GM19455 (cell line): ENCODE measurements at regions not wholly inside any gene's neighbourhood (a gene's known extent, or its start where the extent isn't known, plus 50 kb on each side); places are given as distances from the start of the nearest gene placed in this dataset.

Experiments used
- ATAC-seq: cut with Tn5 transposase; IDR thresholded peaks from one replicate; pipeline ENCODE4 v1.9.1; 2021; ENCODE audit not compliant: unreplicated experiment

- no peak for ATAC-seq
Observed at GRCh38 chr18:73746101-73746500, 401.5 kb downstream of the FBXO15 start.

GRCh38 chr18:73742957-73743356 lies 404.7 kb downstream of the FBXO15 start:
- ATAC-seq = no peak

- ATAC-seq = no peak
Observed at GRCh38 chr18:73741946-73742345, 405.7 kb downstream of the FBXO15 start.

GRCh38 chr18:73739098-73739497 lies 408.5 kb downstream of the FBXO15 start:
- no peak for ATAC-seq

DNA sequence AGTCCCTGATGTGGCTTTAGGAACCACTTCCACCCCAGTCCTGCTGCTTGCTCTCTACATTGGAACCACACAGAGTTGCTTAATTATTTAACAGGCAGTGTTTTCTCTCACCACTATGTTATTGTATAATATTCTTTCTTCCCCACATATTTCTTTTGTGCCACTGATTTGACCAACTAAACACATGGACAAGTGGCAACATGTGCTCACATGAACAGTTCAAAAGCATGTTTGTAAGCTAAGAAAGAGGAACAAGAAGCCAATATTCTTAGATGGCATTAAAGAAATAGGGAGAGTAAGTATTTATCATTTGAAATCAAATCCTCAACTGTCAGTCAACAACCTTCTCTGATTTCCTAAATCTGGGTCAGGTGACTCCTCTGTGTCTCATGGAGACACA lies 409.6 kb downstream of the FBXO15 start:
- ATAC-seq = no peak

- no peak for ATAC-seq
Observed at GRCh38 chr18:73735836-73736235, 411.8 kb downstream of the FBXO15 start.

- ATAC-seq = no peak
Observed at GRCh38 chr18:73733806-73734314, 413.8 kb downstream of the FBXO15 start.

GRCh38 chr18:73733376-73733775 lies 414.3 kb downstream of the FBXO15 start:
- ATAC-seq = no peak

GRCh38 chr18:73728657-73729056 lies 419.0 kb downstream of the FBXO15 start:
- no peak for ATAC-seq

- no peak for ATAC-seq
Observed at GRCh38 chr18:73724958-73725357, 422.7 kb downstream of the FBXO15 start.

DNA sequence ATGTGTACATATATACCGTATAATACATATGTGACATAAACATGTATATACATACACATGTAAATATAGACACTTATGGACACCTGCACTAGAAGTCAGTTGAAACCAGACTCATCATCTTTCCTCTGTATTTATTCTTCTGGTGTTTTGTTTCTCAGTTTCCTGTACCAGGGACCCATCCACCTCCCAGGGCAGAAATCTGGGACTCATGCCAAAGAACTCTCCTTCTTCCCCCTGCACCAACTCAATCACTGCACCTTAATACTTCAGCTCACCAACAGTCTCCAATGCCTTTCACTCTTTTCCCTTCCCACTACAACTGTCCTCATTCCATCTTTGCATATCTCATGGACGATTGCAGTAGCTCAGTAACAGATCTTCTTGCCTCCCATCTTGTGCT lies 428.0 kb downstream of the FBXO15 start:
- no peak for ATAC-seq

- ATAC-seq = no peak
Observed at GRCh38 chr18:73717570-73717969, 430.1 kb downstream of the FBXO15 start.

DNA sequence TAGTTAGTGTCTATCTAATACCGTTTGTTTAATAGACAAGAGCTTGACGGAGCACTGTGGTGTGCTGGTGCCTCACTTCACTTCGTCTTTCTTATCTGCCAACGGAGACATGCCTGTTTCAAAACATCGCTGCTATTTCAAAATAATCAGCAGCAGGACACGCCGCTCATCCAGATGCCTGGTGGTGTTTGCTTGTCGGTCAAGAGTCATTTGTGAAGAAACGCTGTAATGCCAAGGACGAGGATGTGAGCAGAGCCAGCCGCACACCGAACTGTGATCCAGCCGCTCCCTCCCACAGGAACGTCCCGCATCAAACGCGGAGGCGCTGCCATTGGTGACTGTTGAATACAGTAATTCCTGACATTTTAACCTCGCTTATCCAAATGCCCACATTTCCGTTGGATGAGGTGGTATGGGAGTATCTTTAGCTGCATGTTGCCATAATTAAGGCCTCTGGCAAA lies 432.4 kb downstream of the FBXO15 start:
- ATAC-seq = no peak

DNA sequence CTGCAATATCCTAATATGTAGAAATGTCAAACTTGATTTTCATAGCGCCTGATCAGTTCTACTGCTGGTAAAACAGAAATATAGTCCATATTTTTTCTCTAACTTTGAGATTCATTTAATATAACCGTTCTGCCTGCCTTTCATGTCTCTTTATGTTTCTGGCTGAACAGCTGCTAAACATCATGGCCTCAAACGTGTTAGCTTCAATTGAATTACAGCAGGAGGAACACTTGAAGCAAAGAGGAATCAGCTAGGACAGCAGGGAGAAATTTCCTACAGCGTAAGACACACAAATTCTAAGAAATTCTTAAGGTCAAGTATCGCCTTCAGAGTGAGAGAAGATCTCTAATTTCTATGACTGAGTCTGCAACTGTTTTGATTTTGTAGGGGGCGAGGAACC lies 433.2 kb downstream of the FBXO15 start:
- no peak for ATAC-seq

DNA sequence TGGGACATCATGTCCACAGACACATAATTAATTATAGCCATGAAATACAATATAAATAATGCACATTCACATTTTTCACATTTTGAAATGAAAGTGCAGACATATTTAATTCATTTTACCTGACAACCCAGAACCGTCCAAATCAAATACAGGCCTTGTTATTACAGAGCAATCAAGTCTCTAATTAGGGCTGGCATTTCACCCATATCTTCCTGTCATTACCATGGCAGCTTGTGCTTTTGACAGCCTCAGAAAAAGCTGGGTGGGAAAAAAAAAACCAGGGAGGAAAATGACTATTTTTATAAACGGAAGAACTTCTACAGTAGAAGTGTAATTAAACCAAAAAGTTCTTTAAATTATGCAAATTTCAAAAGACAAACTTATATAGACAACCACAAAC lies 436.4 kb downstream of the FBXO15 start:
- no peak for ATAC-seq

- ATAC-seq = no peak
Observed at GRCh38 chr18:73708591-73708990, 439.0 kb downstream of the FBXO15 start.

GRCh38 chr18:73707035-73707434 lies 440.6 kb downstream of the FBXO15 start:
- ATAC-seq = no peak

GRCh38 chr18:73697353-73697752 lies 450.3 kb downstream of the FBXO15 start:
- ATAC-seq = no peak

DNA sequence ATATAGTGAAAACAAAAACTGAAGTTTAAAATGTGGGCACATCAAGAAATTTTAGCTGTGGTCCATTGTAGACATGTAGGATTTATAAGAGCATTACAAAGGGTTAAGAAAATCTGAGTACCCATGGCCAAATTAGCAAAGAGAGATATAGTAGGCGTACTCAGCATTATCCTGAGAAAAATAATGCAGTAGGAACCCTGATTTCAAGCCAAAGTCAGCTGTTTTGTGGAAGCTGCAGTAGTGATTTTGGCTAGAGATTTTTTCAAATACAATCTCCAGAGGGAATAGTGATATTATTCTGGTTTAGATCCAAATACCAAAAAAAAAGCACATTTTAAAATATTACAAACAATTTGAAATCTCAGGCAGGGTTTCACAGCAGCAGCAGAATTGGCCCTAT lies 450.9 kb downstream of the FBXO15 start:
- ATAC-seq = no peak

- ATAC-seq = no peak
Observed at GRCh38 chr18:73696171-73696570, 451.5 kb downstream of the FBXO15 start.

DNA sequence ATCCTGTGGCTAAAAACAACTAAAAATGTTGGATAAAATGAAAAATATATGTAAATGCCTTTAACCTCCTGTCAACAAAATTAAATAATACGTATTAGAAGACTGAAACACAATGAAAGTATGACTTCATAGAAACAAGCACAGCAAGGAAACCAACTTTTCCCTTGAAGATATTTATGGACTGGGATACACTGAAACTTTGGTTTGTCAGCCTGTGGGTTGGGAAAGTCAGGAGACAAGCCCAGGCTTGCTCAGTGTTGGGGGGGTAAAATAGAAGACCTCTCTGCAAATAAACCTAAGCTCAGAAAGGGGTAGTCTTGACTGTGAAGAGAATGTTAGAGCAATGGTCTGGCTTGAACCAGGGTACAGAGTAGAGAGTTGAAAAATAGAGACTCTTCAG lies 454.5 kb downstream of the FBXO15 start:
- ATAC-seq = no peak

DNA sequence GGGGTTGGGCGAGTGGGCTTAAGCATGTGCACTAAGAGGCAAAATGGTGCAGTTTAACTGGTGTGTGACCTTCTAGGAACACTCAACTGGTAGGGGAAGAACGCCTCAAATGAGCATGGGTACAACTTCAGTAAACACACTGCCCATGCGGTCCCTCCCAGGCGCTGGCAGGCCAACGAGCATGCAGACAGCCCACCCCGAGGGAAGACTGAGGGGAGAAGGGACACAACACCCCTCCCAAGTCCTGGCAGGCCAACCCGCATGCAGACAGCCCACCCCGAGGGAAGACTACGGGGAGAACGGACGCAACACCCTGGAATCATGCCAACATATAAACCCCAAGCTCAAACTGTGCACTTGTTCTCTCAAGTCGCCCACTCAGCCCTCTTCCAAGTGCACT lies 456.0 kb downstream of the FBXO15 start:
- ATAC-seq = no peak

- ATAC-seq = no peak
Observed at GRCh38 chr18:73691118-73691517, 456.5 kb downstream of the FBXO15 start.

- no peak for ATAC-seq
Observed at GRCh38 chr18:73690222-73690621, 457.4 kb downstream of the FBXO15 start.
